HCT116 (cell line): ENCODE measurements at regions not wholly inside any gene's neighbourhood (a gene's known extent, or its start where the extent isn't known, plus 50 kb on each side); places are given as distances from the start of the nearest gene placed in this dataset.

Experiments
- ATAC-seq: fragments of 200-7000 bp; cut with Tn5 transposase; 2 replicates; pipeline ENCODE4 v1.9.1; 2020; ENCODE audit warnings: mild to moderate bottlenecking, moderate library complexity
- BruUV-seq: library from RNA; stranded (reverse); fragments of 400-500 nt; replicated peaks from 2 replicates; lab custom pipeline; 2021; lab: Mats Ljungman, UMichigan
- CTCF ChIA-PET: fragments of 300-600 bp; sonication (Branson Sonifier 250); formaldehyde crosslinking; loops from one replicate; lab custom pipeline; 2021; ENCODE audit warnings: antibody characterized with exemption; lab: Charles Lee
- POLR2A ChIA-PET: fragments of 300-600, 350-600 bp; sonication (Branson Sonifier 250); formaldehyde crosslinking; loops from one replicate; lab custom pipeline; 2021; ENCODE audit warnings: antibody characterized with exemption; lab: Charles Lee
- RAD21 ChIA-PET, 2 experiments: fragments of 300-600 bp; sonication (Branson Sonifier 250); formaldehyde crosslinking; loops; one replicate each; lab custom pipeline; 2023; ENCODE audit warnings: low total read pairs in 2 of 2; ENCODE audit not compliant: uncharacterized antibody in 2 of 2, unreplicated experiment in 2 of 2, low non-redundant PET in 1 of 2; lab: Charles Lee
- DNase-seq: peaks from one replicate; pipeline ENCODE4 v3.0.0-alpha.2; 2010; ENCODE audit warnings: low read depth, low spot score
- H2AFZ ChIP-seq: fragments of 200-600 bp; shearing (Covaris generic), sonication (generic); 2 replicates; pipeline ENCODE4 v1.6.1; 2017; ENCODE audit warnings: low read depth, mixed run types, mixed read lengths, antibody characterized with exemption, low read length; ENCODE audit not compliant: poor library complexity, severe bottlenecking
- H3K27ac ChIP-seq: 2 replicates; pipeline ENCODE4 v1.5.1; 2012; ENCODE audit warnings: low read depth, low read length
- H3K27me3 ChIP-seq: fragments of 200-600 bp; sonication (generic); 2 replicates; pipeline ENCODE4 v1.6.1; 2016; ENCODE audit warnings: mixed run types, low read length, mixed read lengths; ENCODE audit not compliant: insufficient read depth
- H3K36me3 ChIP-seq, 2 experiments: fragments of 200-500 bp in 1 of 2; fragments of 200-600 bp in 1 of 2; sonication (Bioruptor generic) in 1 of 2; sonication (generic) in 1 of 2; 2 replicates each; pipeline versions ENCODE4 v1.5.1 to v1.6.1; 2014 to 2016; ENCODE audit warnings: low read length in 2 of 2, inconsistent platforms in 1 of 2, mixed read lengths in 1 of 2, mixed run types in 1 of 2; ENCODE audit not compliant: insufficient read depth in 2 of 2, control insufficient read depth in 1 of 2
- H3K4me1 ChIP-seq, 2 experiments: fragments of 200-600 bp in 1 of 2; sonication (generic) in 1 of 2; 2 replicates each; pipeline versions ENCODE4 v1.5.1 to v1.6.1; 2012 to 2017; ENCODE audit warnings: low read length in 2 of 2, inconsistent platforms in 1 of 2, mild to moderate bottlenecking in 1 of 2, mixed read lengths in 1 of 2, mixed run types in 1 of 2, moderate library complexity in 1 of 2; ENCODE audit not compliant: insufficient read depth in 2 of 2, control insufficient read depth in 1 of 2
- H3K4me2 ChIP-seq: fragments of 200-600 bp; sonication (generic); 2 replicates; pipeline ENCODE4 v1.6.1; 2017; ENCODE audit warnings: mixed run types, low read length, mixed read lengths
- H3K4me3 ChIP-seq, 2 experiments: fragments of 200-600 bp in 1 of 2; sonication (generic) in 1 of 2; replicated peaks in 1 of 2; 2 replicates each; pipeline ENCODE4 v1.5.1; 2011 to 2016; ENCODE audit warnings: low read length in 2 of 2, control low read depth in 1 of 2, low read depth in 1 of 2, mild to moderate bottlenecking in 1 of 2, mixed read lengths in 1 of 2, mixed run types in 1 of 2
- H3K79me2 ChIP-seq: fragments of 200-600 bp; sonication (generic); 2 replicates; pipeline ENCODE4 v1.6.1; 2017; ENCODE audit warnings: mild to moderate bottlenecking, mixed run types, low read length, moderate library complexity, mixed read lengths; ENCODE audit not compliant: insufficient read depth
- H3K9ac ChIP-seq: fragments of 200-600 bp; sonication (generic); 2 replicates; pipeline ENCODE4 v1.6.1; 2016; ENCODE audit warnings: low read length, mixed read lengths
- H3K9me2 ChIP-seq: fragments of 200-600 bp; sonication (generic), shearing (Covaris generic); 2 replicates; pipeline ENCODE4 v1.6.1; 2017; ENCODE audit warnings: mixed run types, mild to moderate bottlenecking, moderate library complexity; ENCODE audit not compliant: insufficient read depth
- H3K9me3 ChIP-seq, 2 experiments: fragments of 200-500 bp in 1 of 2; fragments of 200-600 bp in 1 of 2; sonication (Bioruptor generic) in 1 of 2; sonication (generic) in 1 of 2; 2 replicates each; pipeline ENCODE4 v1.6.1; 2014 to 2017; ENCODE audit warnings: low read length in 2 of 2, mixed read lengths in 2 of 2, inconsistent platforms in 1 of 2, low read depth in 1 of 2, mild to moderate bottlenecking in 1 of 2, mixed run types in 1 of 2, moderate library complexity in 1 of 2; ENCODE audit not compliant: control insufficient read depth in 1 of 2, insufficient read depth in 1 of 2
- H4K20me1 ChIP-seq: fragments of 200-600 bp; sonication (generic), shearing (Covaris generic); 2 replicates; pipeline ENCODE4 v1.6.1; 2017; ENCODE audit warnings: mixed run types, mild to moderate bottlenecking, moderate library complexity; ENCODE audit not compliant: insufficient read depth
- ATF3 ChIP-seq: IDR thresholded peaks from 2 replicates; pipeline ENCODE4 v1.6.1; 2012
- CEBPB ChIP-seq: IDR thresholded peaks from 2 replicates; pipeline ENCODE4 v1.6.1; 2012; ENCODE audit warnings: low read depth
- EGR1 ChIP-seq: IDR thresholded peaks from 2 replicates; pipeline ENCODE4 v1.6.1; 2012; ENCODE audit warnings: low read depth
- ELF1 ChIP-seq: IDR thresholded peaks from 2 replicates; pipeline ENCODE4 v1.6.1; 2012; ENCODE audit warnings: low read depth, borderline replicate concordance
- EZH2 ChIP-seq: fragments of 200-600 bp; sonication (generic); IDR thresholded peaks from 2 replicates; pipeline ENCODE4 v1.6.1; 2017; ENCODE audit warnings: antibody characterized with exemption, mixed run types
- EZH2phosphoT487 ChIP-seq: fragments of 200-600 bp; IDR thresholded peaks from 2 replicates; pipeline ENCODE4 v1.6.1; 2018; ENCODE audit warnings: antibody characterized with exemption, borderline replicate concordance
- FOSL1 ChIP-seq: IDR thresholded peaks from 2 replicates; pipeline ENCODE4 v1.6.1; 2012; ENCODE audit warnings: low read depth
- JUND ChIP-seq: IDR thresholded peaks from 2 replicates; pipeline ENCODE4 v1.6.1; 2012
- POLR2A ChIP-seq: IDR thresholded peaks from 2 replicates; pipeline ENCODE4 v1.7.0; 2011; ENCODE audit warnings: borderline replicate concordance; ENCODE audit not compliant: insufficient read depth, insufficient read length; ENCODE audit errors: extremely low read depth
- POLR2AphosphoS5 ChIP-seq: IDR thresholded peaks from 2 replicates; pipeline ENCODE4 v1.6.1; 2011; ENCODE audit warnings: mild to moderate bottlenecking, low read depth, low read length, moderate library complexity
- RAD21 ChIP-seq: IDR thresholded peaks from 2 replicates; pipeline ENCODE4 v1.6.1; 2012; ENCODE audit warnings: low read depth, mild to moderate bottlenecking
- SIN3A ChIP-seq: IDR thresholded peaks from 2 replicates; pipeline ENCODE4 v1.6.1; 2012; ENCODE audit warnings: low read depth
- SP1 ChIP-seq: IDR thresholded peaks from 2 replicates; pipeline ENCODE4 v1.6.1; 2012; ENCODE audit warnings: low read depth
- TCF7L2 ChIP-seq: IDR thresholded peaks from 2 replicates; pipeline ENCODE4 v1.7.0; 2011; ENCODE audit warnings: borderline replicate concordance, inconsistent platforms; ENCODE audit not compliant: insufficient read depth, insufficient read length; ENCODE audit errors: extremely low read depth
- ZFX ChIP-seq: fragments of 450-650 bp; IDR thresholded peaks from 2 replicates; pipeline ENCODE4 v1.6.1; 2017
- ZNF274 ChIP-seq: fragments of 200-500 bp; sonication (Bioruptor generic); IDR thresholded peaks from 2 replicates; pipeline ENCODE4 v1.6.1; 2014; ENCODE audit warnings: mild to moderate bottlenecking, low read depth, low read length, inconsistent platforms
- intact Hi-C: fragments of 100-400 bp; cut with micrococcal nuclease; formaldehyde crosslinking; loops from 2 replicates; pipeline ENCODE4 v1.10.0; 2022
- TF ChIP-seq, protein P1 (sequence below): IDR thresholded peaks from 2 replicates; pipeline ENCODE4 v1.6.1; 2011; ENCODE audit warnings: mild to moderate bottlenecking, low read length, moderate library complexity; ENCODE audit not compliant: insufficient replicate concordance; ENCODE audit errors: extremely low read depth
- TF ChIP-seq, protein P2 (sequence below): IDR thresholded peaks from 2 replicates; pipeline ENCODE4 v1.6.1; 2012
- TF ChIP-seq, protein P3 (sequence below), 3 experiments: fragments of 200-600 bp in 1 of 3; sonication (generic) in 1 of 3; IDR thresholded peaks in 2 of 3; conservative IDR thresholded peaks in 1 of 3; 2 replicates each; pipeline ENCODE4 v1.5.1; 2012 to 2017; ENCODE audit warnings: low read depth in 2 of 3, low read length in 2 of 3, antibody characterized with exemption in 1 of 3, borderline replicate concordance in 1 of 3, control low read depth in 1 of 3, mild to moderate bottlenecking in 1 of 3, mixed read lengths in 1 of 3, mixed run types in 1 of 3, moderate library complexity in 1 of 3; ENCODE audit not compliant: insufficient read depth in 1 of 3

- Histone ChIP-seq H3K4me2 (no peak overlapping the region), H3K79me2 (no peaks in the 10 kb centered on the region), H3K4me3 (no peak overlapping the region), H3K36me3 (no peaks in the 10 kb centered on the region), H2AFZ (no peak overlapping the region), H4K20me1 (no peaks in the 10 kb centered on the region; the same call in 1 of the 2 replicates), H3K27ac (no peak overlapping the region), H3K9me2 (no peaks in the 10 kb centered on the region), H3K9me3 (no peaks in the 10 kb centered on the region), H3K27me3 (no peaks in the 10 kb centered on the region), H3K4me1 (no peaks in the 10 kb centered on the region), H3K9ac (no peak overlapping the region)
- POLR2A ChIA-PET: no interaction called here
- CTCF ChIA-PET: no interaction called here
- ATAC-seq (no peak), DNase-seq (no peak)
- TF ChIP-seq CEBPB: no peak
- TF ChIP-seq SP1: no peak
- TF ChIP-seq, protein P1, sequence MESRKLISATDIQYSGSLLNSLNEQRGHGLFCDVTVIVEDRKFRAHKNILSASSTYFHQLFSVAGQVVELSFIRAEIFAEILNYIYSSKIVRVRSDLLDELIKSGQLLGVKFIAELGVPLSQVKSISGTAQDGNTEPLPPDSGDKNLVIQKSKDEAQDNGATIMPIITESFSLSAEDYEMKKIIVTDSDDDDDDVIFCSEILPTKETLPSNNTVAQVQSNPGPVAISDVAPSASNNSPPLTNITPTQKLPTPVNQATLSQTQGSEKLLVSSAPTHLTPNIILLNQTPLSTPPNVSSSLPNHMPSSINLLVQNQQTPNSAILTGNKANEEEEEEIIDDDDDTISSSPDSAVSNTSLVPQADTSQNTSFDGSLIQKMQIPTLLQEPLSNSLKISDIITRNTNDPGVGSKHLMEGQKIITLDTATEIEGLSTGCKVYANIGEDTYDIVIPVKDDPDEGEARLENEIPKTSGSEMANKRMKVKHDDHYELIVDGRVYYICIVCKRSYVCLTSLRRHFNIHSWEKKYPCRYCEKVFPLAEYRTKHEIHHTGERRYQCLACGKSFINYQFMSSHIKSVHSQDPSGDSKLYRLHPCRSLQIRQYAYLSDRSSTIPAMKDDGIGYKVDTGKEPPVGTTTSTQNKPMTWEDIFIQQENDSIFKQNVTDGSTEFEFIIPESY: no peak
- no peak for TF ChIP-seq TCF7L2
- TF ChIP-seq ATF3: no peak
- TF ChIP-seq RAD21: no peak
- TF ChIP-seq EZH2phosphoT487: no peak
- no peak for TF ChIP-seq POLR2A
- TF ChIP-seq, protein P2, sequence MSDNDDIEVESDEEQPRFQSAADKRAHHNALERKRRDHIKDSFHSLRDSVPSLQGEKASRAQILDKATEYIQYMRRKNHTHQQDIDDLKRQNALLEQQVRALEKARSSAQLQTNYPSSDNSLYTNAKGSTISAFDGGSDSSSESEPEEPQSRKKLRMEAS: no peak
- TF ChIP-seq POLR2AphosphoS5: no peak
- TF ChIP-seq, protein P3, sequence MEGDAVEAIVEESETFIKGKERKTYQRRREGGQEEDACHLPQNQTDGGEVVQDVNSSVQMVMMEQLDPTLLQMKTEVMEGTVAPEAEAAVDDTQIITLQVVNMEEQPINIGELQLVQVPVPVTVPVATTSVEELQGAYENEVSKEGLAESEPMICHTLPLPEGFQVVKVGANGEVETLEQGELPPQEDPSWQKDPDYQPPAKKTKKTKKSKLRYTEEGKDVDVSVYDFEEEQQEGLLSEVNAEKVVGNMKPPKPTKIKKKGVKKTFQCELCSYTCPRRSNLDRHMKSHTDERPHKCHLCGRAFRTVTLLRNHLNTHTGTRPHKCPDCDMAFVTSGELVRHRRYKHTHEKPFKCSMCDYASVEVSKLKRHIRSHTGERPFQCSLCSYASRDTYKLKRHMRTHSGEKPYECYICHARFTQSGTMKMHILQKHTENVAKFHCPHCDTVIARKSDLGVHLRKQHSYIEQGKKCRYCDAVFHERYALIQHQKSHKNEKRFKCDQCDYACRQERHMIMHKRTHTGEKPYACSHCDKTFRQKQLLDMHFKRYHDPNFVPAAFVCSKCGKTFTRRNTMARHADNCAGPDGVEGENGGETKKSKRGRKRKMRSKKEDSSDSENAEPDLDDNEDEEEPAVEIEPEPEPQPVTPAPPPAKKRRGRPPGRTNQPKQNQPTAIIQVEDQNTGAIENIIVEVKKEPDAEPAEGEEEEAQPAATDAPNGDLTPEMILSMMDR (IDR thresholded peaks at IDR 0.05 in 2 of 3, conservative IDR thresholded peaks at IDR 0.05 in 1 of 3; ENCODE audit: borderline replicate concordance in 1 of 3, insufficient read depth in 1 of 3, low read depth in 2 of 3, low read length in 2 of 3): no peak
- no peak for TF ChIP-seq ZNF274
- no peak for TF ChIP-seq FOSL1
- TF ChIP-seq ZFX: no peak
- no peak for TF ChIP-seq EZH2
- no peak for TF ChIP-seq ELF1
- TF ChIP-seq SIN3A: no peak
- no peak for TF ChIP-seq EGR1
- no peak for TF ChIP-seq JUND
- intact Hi-C loops: no loop called here
- no TSS peak for BruUV-seq
- RAD21 ChIA-PET: no interaction called here
Measured at GRCh38 chr2:215699018-215699417, 263.1 kb upstream of the FN1 start.
